Coronary artery (tissue), 2 donors: ENCODE measurements at regions not wholly inside any gene's neighbourhood (a gene's known extent, or its start where the extent isn't known, plus 50 kb on each side); places are given as distances from the start of the nearest gene placed in this dataset.

Source experiments
- DNase-seq: peaks from one replicate; pipeline ENCODE4 v3.0.0-alpha.2; 2017; ENCODE audit warnings: low spot score
- H3K27ac ChIP-seq, 2 donors: fragments of 200-600 bp; sonication (generic); one replicate each; pipeline ENCODE4 v1.5.1; 2016 to 2019
- H3K4me3 ChIP-seq: fragments of 200-600 bp; sonication (generic); 2 replicates; pipeline ENCODE4 v1.5.1; 2016; ENCODE audit warnings: mild to moderate bottlenecking, moderate library complexity
- CTCF ChIP-seq: fragments of 200-600 bp; sonication (generic); IDR thresholded peaks from one replicate; pipeline ENCODE4 v1.5.1; 2019; ENCODE audit warnings: antibody characterized with exemption

GRCh38 chr2:76381624-76382023 lies 670.9 kb upstream of the GCFC2 start:
- no peak overlapping the region for H3K27ac ChIP-seq
- no peak for DNase-seq
- no peak for TF ChIP-seq CTCF
- H3K4me3 ChIP-seq: no peak overlapping the region

- Histone ChIP-seq H3K27ac (no peak overlapping the region), H3K4me3 (no peak overlapping the region)
- no peak for DNase-seq
- no peak for TF ChIP-seq CTCF
Observed at GRCh38 chr2:76378140-76378539, 667.4 kb upstream of the GCFC2 start.

GRCh38 chr2:76341439-76341838 lies 630.7 kb upstream of the GCFC2 start:
- no peak for DNase-seq
- no peak for TF ChIP-seq CTCF
- Histone ChIP-seq H3K27ac (no peak overlapping the region), H3K4me3 (no peak overlapping the region)

GRCh38 chr2:76332871-76333270 lies 622.2 kb upstream of the GCFC2 start:
- TF ChIP-seq CTCF: no peak
- DNase-seq: no peak
- Histone ChIP-seq H3K27ac (no peak overlapping the region), H3K4me3 (no peak overlapping the region)

- no peak for DNase-seq
- H3K4me3 ChIP-seq: no peak overlapping the region
- no peak for TF ChIP-seq CTCF
- H3K27ac ChIP-seq: no peak overlapping the region
Observed at GRCh38 chr2:76330865-76331264, 620.1 kb upstream of the GCFC2 start.

- no peak for TF ChIP-seq CTCF
- no peak for DNase-seq
- Histone ChIP-seq H3K4me3 (no peak overlapping the region), H3K27ac (no peak overlapping the region)
Observed at GRCh38 chr2:76326636-76327035, 615.9 kb upstream of the GCFC2 start.

- Histone ChIP-seq H3K4me3 (no peak overlapping the region), H3K27ac (no peak overlapping the region)
- no peak for DNase-seq
- TF ChIP-seq CTCF: no peak
Observed at GRCh38 chr2:76323381-76323780, 612.7 kb upstream of the GCFC2 start.
